K562 (cell line): ENCODE measurements at regions not wholly inside any gene's neighbourhood (a gene's known extent, or its start where the extent isn't known, plus 50 kb on each side); places are given as distances from the start of the nearest gene placed in this dataset.

Source experiments
- ASH1L ChIP-seq: fragments of 450-650 bp; IDR thresholded peaks from 2 replicates; pipeline ENCODE4 v1.6.1; 2018; ENCODE audit warnings: borderline replicate concordance, mild to moderate bottlenecking, low read depth; ENCODE audit not compliant: partially characterized antibody
- ESRRA ChIP-seq: fragments of 450-650 bp; IDR thresholded peaks from 2 replicates; pipeline ENCODE4 v1.6.1; 2014; ENCODE audit warnings: low read depth, mild to moderate bottlenecking, moderate library complexity, borderline replicate concordance
- EWSR1 ChIP-seq: fragments of 450-650 bp; IDR thresholded peaks from 2 replicates; pipeline ENCODE4 v1.6.1; 2018; ENCODE audit warnings: borderline replicate concordance, mild to moderate bottlenecking, low read depth, moderate library complexity; ENCODE audit not compliant: partially characterized antibody
- JUN ChIP-seq, 2 experiments: sonication (generic) in 1 of 2; formaldehyde crosslinking in 1 of 2; IDR thresholded peaks; 2 replicates each; pipeline versions ENCODE4 v1.6.1 to v1.8.0; 2012 to 2022; ENCODE audit warnings: borderline replicate concordance in 2 of 2, mild to moderate bottlenecking in 2 of 2, improper control_type of control experiment in 1 of 2, low read depth in 1 of 2, low read length in 1 of 2, missing genetic modification reagents in 1 of 2
- MAX ChIP-seq: sonication (generic); formaldehyde crosslinking; IDR thresholded peaks from 2 replicates; pipeline ENCODE4 v1.9.0; 2022; ENCODE audit warnings: mild to moderate bottlenecking, missing genetic modification reagents
- SNAPC5 ChIP-seq: fragments of 250-450 bp; sonication (Bioruptor Pico); IDR thresholded peaks from 2 replicates; pipeline ENCODE4 v1.8.0; 2021; ENCODE audit warnings: moderate library complexity, mild to moderate bottlenecking, inconsistent platforms

GRCh38 chr11:95324826-95325225 lies 93.8 kb upstream of the SESN3 start:
- TF ChIP-seq ASH1L: no peak
- TF ChIP-seq MAX (CRISPR knock-in tag): no peak
- TF ChIP-seq ESRRA: no peak
- no peak for TF ChIP-seq JUN (IDR thresholded peaks at IDR 0.05; ENCODE audit: borderline replicate concordance, low read depth, low read length)
- no peak for TF ChIP-seq JUN (CRISPR knock-in tag; IDR thresholded peaks at IDR 0.05; ENCODE audit: borderline replicate concordance)
- no peak for TF ChIP-seq EWSR1
- no peak for TF ChIP-seq SNAPC5
